Panc1 (cell line): ENCODE measurements at regions not wholly inside any gene's neighbourhood (a gene's known extent, or its start where the extent isn't known, plus 50 kb on each side); places are given as distances from the start of the nearest gene placed in this dataset.

Experiments
- ATAC-seq: fragments of 200-7000 bp; cut with Tn5 transposase; 2 replicates; pipeline ENCODE4 v1.9.1; 2020; ENCODE audit warnings: mild to moderate bottlenecking, moderate library complexity
- BruUV-seq: library from RNA; stranded (reverse); fragments of 400-500 nt; replicated peaks from 2 replicates; lab custom pipeline; 2021; lab: Mats Ljungman, UMichigan
- CTCF ChIA-PET: fragments of 300-600 bp; sonication (Branson Sonifier 250); formaldehyde crosslinking; loops from one replicate; lab custom pipeline; 2022; ENCODE audit warnings: antibody characterized with exemption; lab: Charles Lee
- POLR2A ChIA-PET: fragments of 300-600 bp; sonication (Branson Sonifier 250); formaldehyde crosslinking; loops from one replicate; lab custom pipeline; 2022; ENCODE audit warnings: antibody characterized with exemption; lab: Charles Lee
- DNase-seq: peaks from one replicate; pipeline ENCODE4 v3.0.0-alpha.2; 2010; ENCODE audit warnings: low read depth, low spot score
- H3K27ac ChIP-seq: 2 replicates; pipeline ENCODE4 v1.5.1; 2011; ENCODE audit warnings: mild to moderate bottlenecking, low read length, inconsistent platforms
- H3K27me3 ChIP-seq: fragments of 200-500 bp; sonication (Bioruptor generic); 2 replicates; pipeline ENCODE4 v1.6.0; 2014; ENCODE audit warnings: low read length, inconsistent platforms; ENCODE audit not compliant: control insufficient read depth, insufficient read depth
- H3K36me3 ChIP-seq: fragments of 200-500 bp; sonication (Bioruptor generic); 2 replicates; pipeline ENCODE4 v1.5.1; 2014; ENCODE audit warnings: inconsistent platforms, mild to moderate bottlenecking, low read length, moderate library complexity; ENCODE audit not compliant: control insufficient read depth, insufficient read depth
- H3K4me1 ChIP-seq: 2 replicates; pipeline ENCODE4 v1.5.1; 2011; ENCODE audit warnings: inconsistent platforms, mild to moderate bottlenecking, low read length, moderate library complexity; ENCODE audit not compliant: control insufficient read depth, insufficient read depth
- H3K4me3 ChIP-seq, 2 experiments: 2 replicates each; pipeline ENCODE4 v1.5.1; 2011 to 2012; ENCODE audit warnings: low read depth in 2 of 2, low read length in 2 of 2, mild to moderate bottlenecking in 2 of 2, inconsistent platforms in 1 of 2, moderate library complexity in 1 of 2
- H3K9me3 ChIP-seq: fragments of 200-500 bp; sonication (Bioruptor generic); 2 replicates; pipeline ENCODE4 v1.5.1; 2014; ENCODE audit warnings: low read depth, mild to moderate bottlenecking, inconsistent platforms, low read length, moderate library complexity; ENCODE audit not compliant: control insufficient read depth, insufficient read depth
- POLR2AphosphoS5 ChIP-seq: IDR thresholded peaks from 2 replicates; pipeline ENCODE4 v1.6.1; 2012; ENCODE audit warnings: mild to moderate bottlenecking, low read depth, low read length, moderate library complexity
- SIN3A ChIP-seq: IDR thresholded peaks from 2 replicates; pipeline ENCODE4 v1.6.1; 2012; ENCODE audit warnings: low read depth, mild to moderate bottlenecking, low read length, moderate library complexity, borderline replicate concordance; ENCODE audit not compliant: insufficient read depth
- TCF7L2 ChIP-seq: IDR thresholded peaks from 2 replicates; pipeline ENCODE4 v1.6.1; 2011; ENCODE audit warnings: mild to moderate bottlenecking, low read depth, low read length, inconsistent platforms
- in situ Hi-C: cut with HindIII; loops from 2 replicates; pipeline ENCODE4 v1.10.0; 2016; ENCODE audit warnings: low sequenced_read_pairs, low pct_unique_long_range_greater_than_20kb
- intact Hi-C: fragments of 100-400 bp; cut with micrococcal nuclease; formaldehyde crosslinking; loops from one replicate; pipeline ENCODE4 v1.10.0; 2022; ENCODE audit not compliant: unreplicated experiment
- TF ChIP-seq, protein P1 (sequence below): fragments of 450-650 bp; IDR thresholded peaks from 2 replicates; pipeline ENCODE4 v1.5.1; 2017; ENCODE audit warnings: mild to moderate bottlenecking
- TF ChIP-seq, protein P2 (sequence below), 2 experiments: IDR thresholded peaks; 2 replicates each; pipeline ENCODE4 v1.6.1; 2011 to 2012; ENCODE audit warnings: low read depth in 2 of 2, control low read depth in 1 of 2, low read length in 1 of 2, mild to moderate bottlenecking in 1 of 2, moderate library complexity in 1 of 2; ENCODE audit not compliant: insufficient read depth in 1 of 2

DNA sequence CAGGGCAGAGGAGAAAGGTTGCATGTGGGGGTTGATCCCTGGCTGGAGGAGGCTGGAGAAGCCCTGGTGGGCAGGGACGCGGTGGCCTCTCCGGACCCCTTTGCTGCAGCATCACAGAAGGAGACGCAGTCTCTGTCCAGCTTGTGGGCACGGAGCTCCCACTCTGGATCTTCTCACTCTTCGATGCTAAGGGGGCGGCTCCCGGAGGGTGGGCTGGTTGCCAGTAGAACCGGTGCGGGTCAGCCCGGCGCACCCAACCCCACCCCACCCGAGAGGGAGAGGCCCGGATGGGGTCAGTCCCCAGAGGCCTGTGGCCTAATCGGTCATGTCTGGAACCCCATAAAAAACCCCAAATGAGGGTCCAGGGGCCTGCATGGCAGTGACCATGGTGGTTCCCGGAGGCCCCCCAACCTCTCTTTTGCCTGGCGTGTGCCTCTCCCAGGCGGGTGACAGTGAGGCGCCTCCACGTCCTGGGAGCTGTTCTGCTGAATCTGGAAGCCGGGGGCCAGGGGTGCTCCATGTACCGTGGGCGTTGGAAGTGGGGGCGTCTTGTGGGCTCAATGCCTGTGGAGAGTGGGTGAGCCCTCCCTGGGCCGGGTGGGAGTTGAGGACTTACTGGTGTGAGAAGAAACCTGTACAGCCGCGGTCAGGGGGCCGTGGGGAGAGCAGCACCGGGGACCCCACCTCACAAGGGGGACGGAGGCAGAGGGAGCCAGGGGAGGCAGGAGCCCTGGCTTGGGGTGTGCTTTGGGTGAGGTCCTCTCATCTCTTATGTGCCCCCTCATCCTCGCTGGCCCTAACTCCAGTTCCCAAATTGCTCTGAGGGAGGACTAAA, 79.6 kb downstream of the RTP5 start:
- H3K9me3 ChIP-seq, result no peaks in the 10 kb centered on the region
- H3K27ac ChIP-seq, result no peak overlapping the region
- no TSS peak for BruUV-seq
- H3K36me3 ChIP-seq, result no peaks in the 10 kb centered on the region
- in situ Hi-C loops, result no loop called here
- H3K4me3 ChIP-seq, result no peak overlapping the region
- TF ChIP-seq TCF7L2 (no peak), POLR2AphosphoS5 (no peak)
- TF ChIP-seq, protein P1, sequence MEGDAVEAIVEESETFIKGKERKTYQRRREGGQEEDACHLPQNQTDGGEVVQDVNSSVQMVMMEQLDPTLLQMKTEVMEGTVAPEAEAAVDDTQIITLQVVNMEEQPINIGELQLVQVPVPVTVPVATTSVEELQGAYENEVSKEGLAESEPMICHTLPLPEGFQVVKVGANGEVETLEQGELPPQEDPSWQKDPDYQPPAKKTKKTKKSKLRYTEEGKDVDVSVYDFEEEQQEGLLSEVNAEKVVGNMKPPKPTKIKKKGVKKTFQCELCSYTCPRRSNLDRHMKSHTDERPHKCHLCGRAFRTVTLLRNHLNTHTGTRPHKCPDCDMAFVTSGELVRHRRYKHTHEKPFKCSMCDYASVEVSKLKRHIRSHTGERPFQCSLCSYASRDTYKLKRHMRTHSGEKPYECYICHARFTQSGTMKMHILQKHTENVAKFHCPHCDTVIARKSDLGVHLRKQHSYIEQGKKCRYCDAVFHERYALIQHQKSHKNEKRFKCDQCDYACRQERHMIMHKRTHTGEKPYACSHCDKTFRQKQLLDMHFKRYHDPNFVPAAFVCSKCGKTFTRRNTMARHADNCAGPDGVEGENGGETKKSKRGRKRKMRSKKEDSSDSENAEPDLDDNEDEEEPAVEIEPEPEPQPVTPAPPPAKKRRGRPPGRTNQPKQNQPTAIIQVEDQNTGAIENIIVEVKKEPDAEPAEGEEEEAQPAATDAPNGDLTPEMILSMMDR, result no peak
- no peak for ATAC-seq
- ChIA-PET CTCF (no interaction called here), POLR2A (no interaction called here)
- intact Hi-C loops, result no loop called here
- DNase-seq, result no peak
- H3K27me3 ChIP-seq, result no peaks in the 10 kb centered on the region
- H3K4me1 ChIP-seq, result peaks cover 5% of the 10 kb centered on the region; the same call in 1 of the 2 replicates

DNA sequence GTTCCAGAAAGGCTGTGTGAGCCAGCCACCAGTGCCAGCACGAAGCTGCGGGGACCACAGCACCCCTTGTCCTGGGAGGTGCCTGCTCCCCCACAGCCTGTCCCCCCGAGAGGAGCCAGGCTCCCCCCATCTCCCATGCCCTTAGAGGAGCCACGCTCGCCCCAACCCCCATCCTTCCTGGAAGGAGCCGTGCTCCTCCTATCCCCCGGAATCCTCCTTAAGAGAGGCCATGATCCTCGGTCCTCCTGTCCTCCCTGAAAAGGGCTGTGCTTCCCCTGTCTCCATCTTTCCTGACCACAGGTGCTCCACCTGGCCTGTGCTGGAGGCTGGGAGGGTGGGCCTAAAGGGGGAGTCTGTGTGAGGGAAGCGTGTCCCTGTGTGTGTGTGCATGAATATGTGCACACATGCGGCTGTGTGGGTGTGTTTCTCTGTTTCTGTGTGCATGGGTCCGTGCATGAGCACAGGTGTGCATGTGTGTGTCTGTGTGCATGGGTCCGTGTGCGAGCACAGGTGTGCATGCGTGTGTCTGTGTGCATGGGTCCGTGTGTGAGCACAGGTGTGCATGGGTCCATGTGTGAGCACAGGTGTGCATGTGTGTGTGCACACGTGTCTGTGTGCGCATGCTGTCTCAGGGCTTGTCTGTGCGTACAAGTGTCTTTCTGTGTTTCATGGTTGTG, 80.3 kb downstream of the RTP5 start:
- H3K27me3 ChIP-seq, result no peaks in the 10 kb centered on the region
- H3K4me3 ChIP-seq, result no peak overlapping the region
- no TSS peak for BruUV-seq
- ChIA-PET CTCF (no interaction called here), POLR2A (no interaction called here)
- H3K36me3 ChIP-seq, result no peaks in the 10 kb centered on the region
- intact Hi-C loops, result no loop called here
- no peak overlapping the region for H3K27ac ChIP-seq
- TF ChIP-seq TCF7L2 (no peak), POLR2AphosphoS5 (no peak), SIN3A (no peak)
- TF ChIP-seq, protein P1, result no peak
- TF ChIP-seq, protein P2, sequence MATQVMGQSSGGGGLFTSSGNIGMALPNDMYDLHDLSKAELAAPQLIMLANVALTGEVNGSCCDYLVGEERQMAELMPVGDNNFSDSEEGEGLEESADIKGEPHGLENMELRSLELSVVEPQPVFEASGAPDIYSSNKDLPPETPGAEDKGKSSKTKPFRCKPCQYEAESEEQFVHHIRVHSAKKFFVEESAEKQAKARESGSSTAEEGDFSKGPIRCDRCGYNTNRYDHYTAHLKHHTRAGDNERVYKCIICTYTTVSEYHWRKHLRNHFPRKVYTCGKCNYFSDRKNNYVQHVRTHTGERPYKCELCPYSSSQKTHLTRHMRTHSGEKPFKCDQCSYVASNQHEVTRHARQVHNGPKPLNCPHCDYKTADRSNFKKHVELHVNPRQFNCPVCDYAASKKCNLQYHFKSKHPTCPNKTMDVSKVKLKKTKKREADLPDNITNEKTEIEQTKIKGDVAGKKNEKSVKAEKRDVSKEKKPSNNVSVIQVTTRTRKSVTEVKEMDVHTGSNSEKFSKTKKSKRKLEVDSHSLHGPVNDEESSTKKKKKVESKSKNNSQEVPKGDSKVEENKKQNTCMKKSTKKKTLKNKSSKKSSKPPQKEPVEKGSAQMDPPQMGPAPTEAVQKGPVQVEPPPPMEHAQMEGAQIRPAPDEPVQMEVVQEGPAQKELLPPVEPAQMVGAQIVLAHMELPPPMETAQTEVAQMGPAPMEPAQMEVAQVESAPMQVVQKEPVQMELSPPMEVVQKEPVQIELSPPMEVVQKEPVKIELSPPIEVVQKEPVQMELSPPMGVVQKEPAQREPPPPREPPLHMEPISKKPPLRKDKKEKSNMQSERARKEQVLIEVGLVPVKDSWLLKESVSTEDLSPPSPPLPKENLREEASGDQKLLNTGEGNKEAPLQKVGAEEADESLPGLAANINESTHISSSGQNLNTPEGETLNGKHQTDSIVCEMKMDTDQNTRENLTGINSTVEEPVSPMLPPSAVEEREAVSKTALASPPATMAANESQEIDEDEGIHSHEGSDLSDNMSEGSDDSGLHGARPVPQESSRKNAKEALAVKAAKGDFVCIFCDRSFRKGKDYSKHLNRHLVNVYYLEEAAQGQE (IDR thresholded peaks at IDR 0.05; ENCODE audit: insufficient read depth in 1 of 2, low read depth in 2 of 2, low read length in 1 of 2), result no peak
- no peaks in the 10 kb centered on the region for H3K9me3 ChIP-seq
- in situ Hi-C loops, result no loop called here
- no peak for DNase-seq
- ATAC-seq, result no peak
- peaks cover 5% of the 10 kb centered on the region; the same call in 1 of the 2 replicates for H3K4me1 ChIP-seq
